GM12878 (cell line): ENCODE measurements at regions not wholly inside any gene's neighbourhood (a gene's known extent, or its start where the extent isn't known, plus 50 kb on each side); places are given as distances from the start of the nearest gene placed in this dataset.

Source experiments
- ATAC-seq: fragments of 200-7000 bp; cut with Tn5 transposase; 3 replicates; pipeline ENCODE4 v1.9.1; 2020; ENCODE audit warnings: mild to moderate bottlenecking, moderate library complexity
- BruUV-seq: library from RNA; stranded (reverse); fragments of 400-500 nt; replicated peaks from 2 replicates; lab custom pipeline; 2021; lab: Mats Ljungman, UMichigan
- CTCF ChIA-PET: fragments of 300-600 bp; sonication (Branson Sonifier 250); formaldehyde crosslinking; extraction: SDS; loops from one replicate; lab custom pipeline; 2021; ENCODE audit warnings: inconsistent platforms; lab: Yijun Ruan, JAX
- POLR2A ChIA-PET: fragments of 350-600 bp; formaldehyde crosslinking; extraction: SDS; loops from one replicate; lab custom pipeline; 2021; ENCODE audit warnings: inconsistent platforms; lab: Charles Lee
- RAD21 ChIA-PET: fragments of 300-600 bp; sonication (Branson Sonifier 250); formaldehyde crosslinking; loops from one replicate; lab custom pipeline; 2023; ENCODE audit warnings: antibody characterized with exemption; ENCODE audit not compliant: unreplicated experiment; lab: Charles Lee
- SMC1A ChIA-PET: fragments of 300-600 bp; sonication (Branson Sonifier 250); formaldehyde crosslinking; loops from one replicate; lab custom pipeline; 2023; ENCODE audit not compliant: unreplicated experiment, uncharacterized antibody; lab: Charles Lee
- DNase-seq: peaks from one replicate; pipeline ENCODE4 v3.0.0-alpha.2; 2011; ENCODE audit warnings: low read depth, low spot score
- FAIRE-seq: peaks from 3 replicates; lab custom pipeline; 2011; peaks lifted over from hg19 to GRCh38; lab: Jason Lieb, UNC
- H2AFZ ChIP-seq: 2 replicates; pipeline ENCODE4 v1.6.0; 2011; ENCODE audit warnings: low read depth, low read length, control low read depth; ENCODE audit not compliant: control insufficient read depth
- H3K27ac ChIP-seq: 2 replicates; pipeline ENCODE4 v1.5.1; 2011; ENCODE audit warnings: control low read depth; ENCODE audit not compliant: control insufficient read depth, insufficient read depth
- H3K27me3 ChIP-seq, 2 experiments: replicated peaks in 1 of 2; 2 replicates each; pipeline versions ENCODE4 v1.6.0 to v1.6.1; 2011; ENCODE audit warnings: low read length in 1 of 2; ENCODE audit not compliant: control insufficient read depth in 2 of 2, insufficient read depth in 2 of 2
- H3K36me3 ChIP-seq, 2 experiments: 2 replicates each; pipeline ENCODE4 v1.5.1; 2011; ENCODE audit warnings: low read length in 1 of 2; ENCODE audit not compliant: control insufficient read depth in 2 of 2, insufficient read depth in 2 of 2
- H3K4me1 ChIP-seq: 2 replicates; pipeline ENCODE4 v1.6.1; 2011; ENCODE audit warnings: mild to moderate bottlenecking, low read length, moderate library complexity, mixed read lengths; ENCODE audit not compliant: control insufficient read depth, insufficient read depth
- H3K4me2 ChIP-seq: 2 replicates; pipeline ENCODE4 v1.6.0; 2011; ENCODE audit warnings: control low read depth; ENCODE audit not compliant: control insufficient read depth, insufficient read depth
- H3K4me3 ChIP-seq: fragments of 200-600 bp; sonication (generic); 2 replicates; pipeline ENCODE4 v1.5.1; 2016
- H3K79me2 ChIP-seq: 2 replicates; pipeline ENCODE4 v1.6.0; 2011; ENCODE audit warnings: low read length; ENCODE audit not compliant: control insufficient read depth, insufficient read depth
- H3K9ac ChIP-seq: 2 replicates; pipeline ENCODE4 v1.8.0; 2011; ENCODE audit warnings: low read length, control low read depth, mixed read lengths; ENCODE audit not compliant: control insufficient read depth, insufficient read depth
- H3K9me3 ChIP-seq: replicated peaks from 3 replicates; pipeline ENCODE4 v1.5.1; 2011; ENCODE audit warnings: mild to moderate bottlenecking, low read length; ENCODE audit not compliant: control insufficient read depth, insufficient read depth
- H4K20me1 ChIP-seq: 2 replicates; pipeline ENCODE4 v1.6.0; 2011; ENCODE audit not compliant: control insufficient read depth, insufficient read depth
- FOS ChIP-seq: IDR thresholded peaks from 3 replicates; pipeline ENCODE4 v1.6.1; 2011; ENCODE audit warnings: borderline replicate concordance; ENCODE audit not compliant: insufficient read length; ENCODE audit errors: extremely low read depth
- HCFC1 ChIP-seq: fragments of 150-350 bp; IDR thresholded peaks from 2 replicates; pipeline ENCODE4 v1.6.1; 2014; ENCODE audit warnings: low read length
- JUND ChIP-seq: IDR thresholded peaks from 2 replicates; pipeline ENCODE4 v1.6.1; 2012; ENCODE audit warnings: low read depth, mild to moderate bottlenecking, low read length, improper control_type of control experiment, moderate library complexity
- MEF2B ChIP-seq: fragments of 450-650 bp; IDR thresholded peaks from 2 replicates; pipeline ENCODE4 v1.6.1; 2018; ENCODE audit warnings: mild to moderate bottlenecking, moderate library complexity; ENCODE audit not compliant: partially characterized antibody, poor library complexity, severe bottlenecking
- RB1 ChIP-seq: fragments of 450-650 bp; formaldehyde crosslinking; IDR thresholded peaks from 2 replicates; pipeline ENCODE4 v1.6.1; 2017; ENCODE audit warnings: mild to moderate bottlenecking, borderline replicate concordance
- ZSCAN29 ChIP-seq: fragments of 450-650 bp; IDR thresholded peaks from 2 replicates; pipeline ENCODE4 v1.6.1; 2017; ENCODE audit warnings: mild to moderate bottlenecking, moderate library complexity
- WGBS: methylation state at CpG from one replicate; pipeline ENCODE4 v1.1.6; 2016; ENCODE audit warnings: low lambda C conversion rate; ENCODE audit not compliant: insufficient replicate concordance, insufficient coverage; ENCODE audit errors: missing lambda C conversion rate; 5-methylcytosine and 5-hydroxymethylcytosine counted together
- in situ Hi-C: fragments of 300-500 bp; cut with MboI; formaldehyde crosslinking; loops from 9 replicates; pipeline ENCODE4 v1.14.3; 2018; ENCODE audit warnings: mixed read lengths
- intact Hi-C: fragments of 100-400 bp; cut with micrococcal nuclease; formaldehyde crosslinking; loops from one replicate; pipeline ENCODE4 v1.14.2; 2022; ENCODE audit not compliant: unreplicated experiment
- TF ChIP-seq, protein P1 (sequence below): fragments of 450-650 bp; formaldehyde crosslinking; IDR thresholded peaks from 2 replicates; pipeline ENCODE4 v1.4.0; 2020; ENCODE audit warnings: mild to moderate bottlenecking, moderate library complexity
- TF ChIP-seq, protein P2 (sequence below): IDR thresholded peaks from 2 replicates; pipeline ENCODE4 v1.6.1; 2012; ENCODE audit warnings: low read depth, low read length, improper control_type of control experiment
- TF ChIP-seq, protein P3 (sequence below): IDR thresholded peaks from 2 replicates; pipeline ENCODE4 v1.6.1; 2012; ENCODE audit warnings: low read depth, low read length, improper control_type of control experiment
- TF ChIP-seq, protein P4 (sequence below): fragments of 450-650 bp; formaldehyde crosslinking; IDR thresholded peaks from 2 replicates; pipeline ENCODE4 v1.4.0; 2022; ENCODE audit warnings: mild to moderate bottlenecking, moderate library complexity

DNA sequence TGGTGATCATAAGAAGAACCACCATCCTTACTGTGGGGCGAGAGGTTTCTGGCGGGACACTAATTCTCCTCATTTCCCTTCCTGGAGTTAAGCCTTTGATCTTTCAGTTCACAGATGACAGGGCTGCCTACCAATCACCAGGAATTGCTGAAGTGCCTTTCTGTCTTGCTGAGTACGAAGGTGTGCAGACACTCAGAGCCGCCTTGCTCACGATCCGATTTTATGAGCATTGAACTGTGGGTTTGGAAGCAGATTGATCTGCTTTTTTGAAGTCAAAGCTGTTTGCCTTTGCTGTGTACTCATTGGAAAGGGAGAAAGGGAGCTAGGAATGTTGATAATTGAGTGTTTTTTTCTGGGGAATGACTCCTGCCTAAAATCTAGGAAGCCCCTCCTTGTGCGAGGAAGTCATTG is 129.1 kb upstream of the SALL4 start:
- FAIRE-seq = no peak
- H3K27me3 ChIP-seq = no peaks in the 10 kb centered on the region
- no peaks in the 10 kb centered on the region for H3K79me2 ChIP-seq
- WGBS = 80% methylated on average over 7 of the region's 7 CpGs
- H2AFZ ChIP-seq = no peak overlapping the region
- H3K9ac ChIP-seq = no peak overlapping the region
- no peaks in the 10 kb centered on the region for H3K4me1 ChIP-seq
- H3K27ac ChIP-seq = no peak overlapping the region
- no peak for DNase-seq
- H3K36me3 ChIP-seq = no peaks in the 10 kb centered on the region
- H4K20me1 ChIP-seq = no peaks in the 10 kb centered on the region
- ChIA-PET POLR2A (no interaction called here), CTCF (interaction anchor here (1.1 kb wide), 1 partner anchor 16 kb away, joined by 3 read pairs; no protein-coding TSS in a partner anchor), RAD21 (interaction anchor here (0.6 kb wide), 1 partner anchor 101 kb away, joined by 3 read pairs; no protein-coding TSS in a partner anchor), SMC1A (interaction anchor here (0.8 kb wide), 1 partner anchor 70 kb away, joined by 3 read pairs; no protein-coding TSS in a partner anchor)
- H3K9me3 ChIP-seq = no peaks in the 10 kb centered on the region
- in situ Hi-C loops = no loop called here
- no peak overlapping the region for H3K4me3 ChIP-seq
- H3K4me2 ChIP-seq = no peak overlapping the region
- TF ChIP-seq, protein P1, sequence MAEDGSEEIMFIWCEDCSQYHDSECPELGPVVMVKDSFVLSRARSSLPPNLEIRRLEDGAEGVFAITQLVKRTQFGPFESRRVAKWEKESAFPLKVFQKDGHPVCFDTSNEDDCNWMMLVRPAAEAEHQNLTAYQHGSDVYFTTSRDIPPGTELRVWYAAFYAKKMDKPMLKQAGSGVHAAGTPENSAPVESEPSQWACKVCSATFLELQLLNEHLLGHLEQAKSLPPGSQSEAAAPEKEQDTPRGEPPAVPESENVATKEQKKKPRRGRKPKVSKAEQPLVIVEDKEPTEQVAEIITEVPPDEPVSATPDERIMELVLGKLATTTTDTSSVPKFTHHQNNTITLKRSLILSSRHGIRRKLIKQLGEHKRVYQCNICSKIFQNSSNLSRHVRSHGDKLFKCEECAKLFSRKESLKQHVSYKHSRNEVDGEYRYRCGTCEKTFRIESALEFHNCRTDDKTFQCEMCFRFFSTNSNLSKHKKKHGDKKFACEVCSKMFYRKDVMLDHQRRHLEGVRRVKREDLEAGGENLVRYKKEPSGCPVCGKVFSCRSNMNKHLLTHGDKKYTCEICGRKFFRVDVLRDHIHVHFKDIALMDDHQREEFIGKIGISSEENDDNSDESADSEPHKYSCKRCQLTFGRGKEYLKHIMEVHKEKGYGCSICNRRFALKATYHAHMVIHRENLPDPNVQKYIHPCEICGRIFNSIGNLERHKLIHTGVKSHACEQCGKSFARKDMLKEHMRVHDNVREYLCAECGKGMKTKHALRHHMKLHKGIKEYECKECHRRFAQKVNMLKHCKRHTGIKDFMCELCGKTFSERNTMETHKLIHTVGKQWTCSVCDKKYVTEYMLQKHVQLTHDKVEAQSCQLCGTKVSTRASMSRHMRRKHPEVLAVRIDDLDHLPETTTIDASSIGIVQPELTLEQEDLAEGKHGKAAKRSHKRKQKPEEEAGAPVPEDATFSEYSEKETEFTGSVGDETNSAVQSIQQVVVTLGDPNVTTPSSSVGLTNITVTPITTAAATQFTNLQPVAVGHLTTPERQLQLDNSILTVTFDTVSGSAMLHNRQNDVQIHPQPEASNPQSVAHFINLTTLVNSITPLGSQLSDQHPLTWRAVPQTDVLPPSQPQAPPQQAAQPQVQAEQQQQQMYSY (CRISPR knock-in tag) = no peak
- TF ChIP-seq ZSCAN29 (no peak), HCFC1 (no peak), JUND (no peak), RB1 (no peak), MEF2B (no peak), FOS (no peak)
- TF ChIP-seq, protein P2, sequence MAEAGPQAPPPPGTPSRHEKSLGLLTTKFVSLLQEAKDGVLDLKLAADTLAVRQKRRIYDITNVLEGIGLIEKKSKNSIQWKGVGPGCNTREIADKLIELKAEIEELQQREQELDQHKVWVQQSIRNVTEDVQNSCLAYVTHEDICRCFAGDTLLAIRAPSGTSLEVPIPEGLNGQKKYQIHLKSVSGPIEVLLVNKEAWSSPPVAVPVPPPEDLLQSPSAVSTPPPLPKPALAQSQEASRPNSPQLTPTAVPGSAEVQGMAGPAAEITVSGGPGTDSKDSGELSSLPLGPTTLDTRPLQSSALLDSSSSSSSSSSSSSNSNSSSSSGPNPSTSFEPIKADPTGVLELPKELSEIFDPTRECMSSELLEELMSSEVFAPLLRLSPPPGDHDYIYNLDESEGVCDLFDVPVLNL = no peak
- TF ChIP-seq, protein P3, sequence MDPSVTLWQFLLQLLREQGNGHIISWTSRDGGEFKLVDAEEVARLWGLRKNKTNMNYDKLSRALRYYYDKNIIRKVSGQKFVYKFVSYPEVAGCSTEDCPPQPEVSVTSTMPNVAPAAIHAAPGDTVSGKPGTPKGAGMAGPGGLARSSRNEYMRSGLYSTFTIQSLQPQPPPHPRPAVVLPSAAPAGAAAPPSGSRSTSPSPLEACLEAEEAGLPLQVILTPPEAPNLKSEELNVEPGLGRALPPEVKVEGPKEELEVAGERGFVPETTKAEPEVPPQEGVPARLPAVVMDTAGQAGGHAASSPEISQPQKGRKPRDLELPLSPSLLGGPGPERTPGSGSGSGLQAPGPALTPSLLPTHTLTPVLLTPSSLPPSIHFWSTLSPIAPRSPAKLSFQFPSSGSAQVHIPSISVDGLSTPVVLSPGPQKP = no peak
- TF ChIP-seq, protein P4, sequence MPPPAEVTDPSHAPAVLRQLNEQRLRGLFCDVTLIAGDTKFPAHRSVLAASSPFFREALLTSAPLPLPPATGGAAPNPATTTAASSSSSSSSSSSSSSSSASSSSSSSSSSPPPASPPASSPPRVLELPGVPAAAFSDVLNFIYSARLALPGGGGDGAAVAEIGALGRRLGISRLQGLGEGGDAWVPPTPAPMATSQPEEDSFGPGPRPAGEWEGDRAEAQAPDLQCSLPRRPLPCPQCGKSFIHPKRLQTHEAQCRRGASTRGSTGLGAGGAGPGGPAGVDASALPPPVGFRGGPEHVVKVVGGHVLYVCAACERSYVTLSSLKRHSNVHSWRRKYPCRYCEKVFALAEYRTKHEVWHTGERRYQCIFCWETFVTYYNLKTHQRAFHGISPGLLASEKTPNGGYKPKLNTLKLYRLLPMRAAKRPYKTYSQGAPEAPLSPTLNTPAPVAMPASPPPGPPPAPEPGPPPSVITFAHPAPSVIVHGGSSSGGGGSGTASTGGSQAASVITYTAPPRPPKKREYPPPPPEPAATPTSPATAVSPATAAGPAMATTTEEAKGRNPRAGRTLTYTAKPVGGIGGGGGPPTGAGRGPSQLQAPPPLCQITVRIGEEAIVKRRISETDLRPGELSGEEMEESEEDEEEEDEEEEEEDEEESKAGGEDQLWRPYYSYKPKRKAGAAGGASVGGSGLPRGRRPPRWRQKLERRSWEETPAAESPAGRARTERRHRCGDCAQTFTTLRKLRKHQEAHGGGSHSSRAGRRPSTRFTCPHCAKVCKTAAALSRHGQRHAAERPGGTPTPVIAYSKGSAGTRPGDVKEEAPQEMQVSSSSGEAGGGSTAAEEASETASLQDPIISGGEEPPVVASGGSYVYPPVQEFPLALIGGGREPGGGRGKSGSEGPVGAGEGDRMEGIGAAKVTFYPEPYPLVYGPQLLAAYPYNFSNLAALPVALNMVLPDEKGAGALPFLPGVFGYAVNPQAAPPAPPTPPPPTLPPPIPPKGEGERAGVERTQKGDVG = no peak
- intact Hi-C loops = no loop called here
- BruUV-seq = no TSS peak
- ATAC-seq = no peak
